ENCODE measurements at regions not wholly inside any gene's neighbourhood (a gene's known extent, or its start where the extent isn't known, plus 50 kb on each side); places are given as distances from the start of the nearest gene placed in this dataset.

- TF ChIP-seq MYC (IDR thresholded peaks at IDR 0.05; ENCODE audit: low read depth, low read length), result no peak
- TF ChIP-seq, protein P1, sequence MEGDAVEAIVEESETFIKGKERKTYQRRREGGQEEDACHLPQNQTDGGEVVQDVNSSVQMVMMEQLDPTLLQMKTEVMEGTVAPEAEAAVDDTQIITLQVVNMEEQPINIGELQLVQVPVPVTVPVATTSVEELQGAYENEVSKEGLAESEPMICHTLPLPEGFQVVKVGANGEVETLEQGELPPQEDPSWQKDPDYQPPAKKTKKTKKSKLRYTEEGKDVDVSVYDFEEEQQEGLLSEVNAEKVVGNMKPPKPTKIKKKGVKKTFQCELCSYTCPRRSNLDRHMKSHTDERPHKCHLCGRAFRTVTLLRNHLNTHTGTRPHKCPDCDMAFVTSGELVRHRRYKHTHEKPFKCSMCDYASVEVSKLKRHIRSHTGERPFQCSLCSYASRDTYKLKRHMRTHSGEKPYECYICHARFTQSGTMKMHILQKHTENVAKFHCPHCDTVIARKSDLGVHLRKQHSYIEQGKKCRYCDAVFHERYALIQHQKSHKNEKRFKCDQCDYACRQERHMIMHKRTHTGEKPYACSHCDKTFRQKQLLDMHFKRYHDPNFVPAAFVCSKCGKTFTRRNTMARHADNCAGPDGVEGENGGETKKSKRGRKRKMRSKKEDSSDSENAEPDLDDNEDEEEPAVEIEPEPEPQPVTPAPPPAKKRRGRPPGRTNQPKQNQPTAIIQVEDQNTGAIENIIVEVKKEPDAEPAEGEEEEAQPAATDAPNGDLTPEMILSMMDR (IDR thresholded peaks at IDR 0.05; ENCODE audit: extremely low read depth in 1 of 2, insufficient read depth in 1 of 2, low read depth in 1 of 2, low read length in 2 of 2), result no peak
- no peak for TF ChIP-seq POLR2A (IDR thresholded peaks at IDR 0.05; ENCODE audit: low read depth, low read length)
- no peak for TF ChIP-seq POLR2AphosphoS5 (IDR thresholded peaks at IDR 0.05; ENCODE audit: insufficient read depth, low read depth, low read length)
- no peak for TF ChIP-seq EZH2 (IDR thresholded peaks at IDR 0.05; ENCODE audit: borderline replicate concordance, low read depth, low read length, severe bottlenecking)
- no peak for TF ChIP-seq JUN (IDR thresholded peaks at IDR 0.05; ENCODE audit: borderline replicate concordance, insufficient read depth, insufficient read length, low read depth)
- TF ChIP-seq, protein P2, sequence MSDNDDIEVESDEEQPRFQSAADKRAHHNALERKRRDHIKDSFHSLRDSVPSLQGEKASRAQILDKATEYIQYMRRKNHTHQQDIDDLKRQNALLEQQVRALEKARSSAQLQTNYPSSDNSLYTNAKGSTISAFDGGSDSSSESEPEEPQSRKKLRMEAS (IDR thresholded peaks at IDR 0.05; ENCODE audit: insufficient read depth, insufficient read length), result no peak
Measured at GRCh38 chr10:131609176-131609575, 291.6 kb upstream of the PPP2R2D start.
